Astrocyte (in vitro differentiated cells and primary cell): ENCODE measurements at regions not wholly inside any gene's neighbourhood (a gene's known extent, or its start where the extent isn't known, plus 50 kb on each side); places are given as distances from the start of the nearest gene placed in this dataset.

ENCODE experiments used
- CTCF ChIP-seq: IDR thresholded peaks from 2 replicates; pipeline ENCODE4 v1.5.1; 2011; ENCODE audit warnings: low read depth, mild to moderate bottlenecking, inconsistent platforms, low read length, moderate library complexity; ENCODE audit not compliant: insufficient read depth
- EZH2 ChIP-seq: IDR thresholded peaks from 2 replicates; pipeline ENCODE4 v1.6.1; 2012; ENCODE audit warnings: mild to moderate bottlenecking, low read length, inconsistent platforms; ENCODE audit not compliant: insufficient read depth

- no peak for TF ChIP-seq EZH2
- no peak for TF ChIP-seq CTCF
Observed at GRCh38 chr11:110808248-110808647, 96.0 kb upstream of the ARHGAP20 start.
